Fibroblast of mammary gland (primary cell): ENCODE measurements at regions not wholly inside any gene's neighbourhood (a gene's known extent, or its start where the extent isn't known, plus 50 kb on each side); places are given as distances from the start of the nearest gene placed in this dataset.
A peak's percentile ranks its signal among the peaks of the same experiment; 100 is the strongest.

Experiments
- DNase-seq: peaks from one replicate; pipeline ENCODE4 v3.0.0-alpha.2; 2010; ENCODE audit warnings: low read depth
- H3K4me3 ChIP-seq: 2 replicates; pipeline ENCODE4 v1.5.1; 2011; ENCODE audit warnings: low read depth, mild to moderate bottlenecking, low read length, moderate library complexity; ENCODE audit not compliant: control insufficient read depth
- TF ChIP-seq, protein P1 (sequence below): conservative IDR thresholded peaks from 2 replicates; pipeline ENCODE4 v1.5.1; 2011; ENCODE audit warnings: low read depth, low read length, inconsistent platforms; ENCODE audit not compliant: control insufficient read depth, insufficient read depth

DNA sequence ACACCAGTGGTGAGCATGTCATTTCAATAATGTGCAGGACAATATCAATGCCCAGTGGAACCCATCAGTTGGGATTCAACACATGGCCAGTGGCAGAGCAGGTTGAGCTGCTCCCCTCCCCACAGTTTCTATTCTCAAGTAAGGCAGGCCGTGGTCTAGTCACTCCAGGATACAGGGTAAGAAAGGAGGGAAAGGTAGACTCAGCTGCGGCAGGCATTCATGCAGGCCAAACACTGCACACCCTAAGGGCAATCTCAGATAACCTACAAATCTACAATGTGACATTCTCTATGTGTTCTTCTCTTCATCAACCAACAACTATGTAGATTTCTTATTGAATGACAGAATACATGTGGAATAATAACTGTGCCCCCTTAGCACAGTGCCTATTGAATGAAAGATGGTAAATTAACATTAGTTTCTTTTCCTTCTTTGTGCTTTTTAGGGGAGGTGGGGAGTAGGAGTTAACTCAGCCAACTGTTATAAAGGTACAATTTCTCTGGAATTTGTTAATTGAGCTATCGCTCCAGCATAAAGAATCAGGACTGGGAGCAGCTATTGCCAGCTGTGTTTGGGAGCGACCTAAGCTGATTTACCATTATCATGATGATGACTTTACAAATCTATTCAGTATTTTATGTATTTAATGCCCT lies 89.7 kb downstream of the FAM50B start:
- no peak overlapping the region for H3K4me3 ChIP-seq
- TF ChIP-seq, protein P1, sequence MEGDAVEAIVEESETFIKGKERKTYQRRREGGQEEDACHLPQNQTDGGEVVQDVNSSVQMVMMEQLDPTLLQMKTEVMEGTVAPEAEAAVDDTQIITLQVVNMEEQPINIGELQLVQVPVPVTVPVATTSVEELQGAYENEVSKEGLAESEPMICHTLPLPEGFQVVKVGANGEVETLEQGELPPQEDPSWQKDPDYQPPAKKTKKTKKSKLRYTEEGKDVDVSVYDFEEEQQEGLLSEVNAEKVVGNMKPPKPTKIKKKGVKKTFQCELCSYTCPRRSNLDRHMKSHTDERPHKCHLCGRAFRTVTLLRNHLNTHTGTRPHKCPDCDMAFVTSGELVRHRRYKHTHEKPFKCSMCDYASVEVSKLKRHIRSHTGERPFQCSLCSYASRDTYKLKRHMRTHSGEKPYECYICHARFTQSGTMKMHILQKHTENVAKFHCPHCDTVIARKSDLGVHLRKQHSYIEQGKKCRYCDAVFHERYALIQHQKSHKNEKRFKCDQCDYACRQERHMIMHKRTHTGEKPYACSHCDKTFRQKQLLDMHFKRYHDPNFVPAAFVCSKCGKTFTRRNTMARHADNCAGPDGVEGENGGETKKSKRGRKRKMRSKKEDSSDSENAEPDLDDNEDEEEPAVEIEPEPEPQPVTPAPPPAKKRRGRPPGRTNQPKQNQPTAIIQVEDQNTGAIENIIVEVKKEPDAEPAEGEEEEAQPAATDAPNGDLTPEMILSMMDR = no peak
- DNase-seq = no peak

DNA sequence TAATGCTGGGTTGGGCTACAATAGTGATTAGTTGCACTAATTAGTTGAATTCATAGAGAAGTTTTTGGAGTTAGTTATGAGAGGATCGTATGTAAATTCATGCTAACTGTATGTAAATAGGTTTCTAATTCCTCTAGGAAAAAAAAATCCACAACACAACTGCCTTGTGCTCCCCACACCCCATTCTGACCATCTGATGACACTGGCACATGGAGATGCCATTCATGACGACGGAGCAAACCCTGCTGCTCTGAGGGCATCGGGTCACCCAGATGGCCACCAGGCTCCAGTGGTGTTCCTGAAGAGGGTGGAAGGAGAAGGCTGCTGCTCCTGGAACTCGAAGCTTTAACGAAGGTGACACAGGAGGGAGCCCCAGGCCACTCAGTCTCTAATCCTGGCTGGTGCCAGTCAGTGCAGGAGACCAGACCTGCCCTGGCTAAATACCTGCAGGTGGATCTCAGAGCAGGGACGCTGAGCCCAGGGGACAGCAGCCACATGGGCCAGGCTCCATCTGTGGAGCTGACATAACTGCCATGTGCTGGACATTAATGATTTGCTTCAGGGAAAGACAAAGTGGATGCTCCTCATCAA lies 90.3 kb downstream of the FAM50B start:
- TF ChIP-seq, protein P1 = no peak
- DNase-seq = no peak
- no peak overlapping the region for H3K4me3 ChIP-seq

DNA sequence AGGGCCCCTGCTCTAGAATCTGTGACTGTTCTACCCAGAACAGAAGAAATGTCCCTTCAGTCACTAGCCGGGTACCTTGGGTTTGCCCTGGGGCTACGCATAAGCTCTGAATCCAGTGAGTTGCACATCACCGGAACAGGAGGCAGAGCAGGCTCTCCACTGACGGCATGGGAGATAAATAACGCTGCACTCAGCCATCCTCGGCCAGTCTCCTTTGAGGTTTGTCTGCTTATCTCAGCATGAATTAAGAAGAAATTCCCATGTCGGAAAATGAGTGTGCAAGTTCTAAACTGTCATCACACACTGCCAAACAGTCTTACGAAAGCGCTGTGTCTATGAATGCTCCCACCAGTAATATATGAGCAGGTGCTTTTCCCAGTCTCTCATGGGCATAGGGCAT lies 90.8 kb downstream of the FAM50B start:
- peak; percentile 56 for DNase-seq
- no peak overlapping the region for H3K4me3 ChIP-seq
- TF ChIP-seq, protein P1 = no peak

DNA sequence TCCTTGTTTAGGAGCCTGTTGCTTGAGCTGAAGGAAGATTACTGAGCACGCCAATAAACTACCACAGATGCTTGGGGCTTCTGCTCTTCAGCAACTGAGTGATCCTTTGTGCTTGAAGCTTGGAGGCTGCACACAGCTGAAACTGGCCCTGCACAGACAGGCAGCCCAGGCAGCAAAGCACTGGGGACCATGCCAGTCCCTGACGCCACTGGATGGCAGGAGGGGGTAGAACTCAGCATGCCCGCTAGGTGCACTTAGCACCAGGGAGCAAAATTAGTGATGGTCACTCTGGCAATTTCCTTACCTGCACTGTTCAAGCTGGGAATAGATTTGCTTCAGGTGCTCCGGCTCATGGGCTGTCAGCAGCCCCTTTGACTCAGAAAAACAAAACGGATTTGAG lies 91.5 kb downstream of the FAM50B start:
- no peak for DNase-seq
- no peak overlapping the region for H3K4me3 ChIP-seq
- TF ChIP-seq, protein P1 = no peak

DNA sequence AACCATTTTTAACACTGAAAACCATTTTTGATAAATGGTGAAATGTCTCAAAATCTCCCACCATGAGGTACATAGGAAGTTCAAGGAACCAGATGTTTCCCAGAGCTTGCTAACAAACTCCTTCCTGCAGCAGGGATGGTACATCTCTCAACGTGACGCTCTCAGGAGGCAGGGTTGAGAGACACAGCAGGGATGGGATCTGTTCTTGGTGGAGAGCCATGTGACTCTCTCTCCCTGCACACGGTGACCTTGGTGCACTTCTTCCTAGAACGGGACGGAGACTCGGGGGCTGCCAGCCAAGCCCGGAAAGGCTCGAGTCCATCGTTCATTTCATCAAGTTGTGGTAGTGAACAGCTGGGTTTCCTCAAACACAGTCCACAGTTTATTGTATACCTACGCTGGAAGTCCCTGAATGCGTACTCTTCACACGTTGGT lies 94.2 kb downstream of the FAM50B start:
- DNase-seq = peak; percentile 74
- TF ChIP-seq, protein P1 = no peak
- H3K4me3 ChIP-seq = no peak overlapping the region

DNA sequence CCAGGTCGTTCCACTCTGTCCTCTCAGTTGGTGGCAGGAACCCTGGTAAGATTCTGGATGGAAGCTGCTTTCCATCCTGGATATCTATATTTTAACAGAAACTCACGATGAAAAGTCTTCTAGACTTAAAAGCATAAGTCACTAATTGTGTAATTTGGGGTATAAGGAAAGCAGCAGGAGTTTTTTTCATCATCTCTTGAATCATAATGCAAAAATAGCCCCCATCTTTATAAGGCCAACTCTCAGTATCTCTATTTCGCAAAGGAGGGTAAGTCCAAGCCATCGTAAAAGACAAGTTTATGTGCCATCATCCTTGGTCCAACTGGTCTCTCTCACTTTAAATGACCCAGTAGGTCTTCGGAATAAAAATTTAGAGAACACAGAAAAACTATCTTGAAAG lies 95.1 kb downstream of the FAM50B start:
- no peak overlapping the region for H3K4me3 ChIP-seq
- no peak for DNase-seq
- TF ChIP-seq, protein P1 = no peak
